ENCODE measurements at regions not wholly inside any gene's neighbourhood (a gene's known extent, or its start where the extent isn't known, plus 50 kb on each side); places are given as distances from the start of the nearest gene placed in this dataset.

DNA sequence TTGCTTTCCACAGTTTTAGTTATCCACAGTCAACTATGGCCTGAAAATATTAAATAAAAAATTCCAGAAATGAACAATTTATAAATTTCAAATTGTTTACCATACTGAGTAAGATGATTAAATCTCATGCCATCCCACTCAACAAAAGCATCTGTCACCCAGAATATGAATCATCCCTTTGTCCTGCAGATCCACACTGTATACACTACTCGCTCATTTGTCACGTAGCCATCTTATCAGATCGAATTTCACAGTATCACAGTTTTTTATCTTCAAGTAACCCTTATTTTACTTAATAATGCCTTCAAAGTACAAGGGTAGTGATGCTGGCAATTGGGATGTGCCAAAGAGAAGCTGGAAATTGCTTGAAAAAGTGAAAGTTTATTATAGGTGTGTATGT lies 291.8 kb upstream of the LRATD1 start:
- no peak overlapping the region for H3K4me2 ChIP-seq (ENCODE audit: low read length)
- no peaks in the 10 kb centered on the region for H3K4me1 ChIP-seq (ENCODE audit: control insufficient read depth, low read length)
- H4K20me1 ChIP-seq (ENCODE audit: control insufficient read depth, insufficient read depth, low read depth, low read length): no peaks in the 10 kb centered on the region
- no peak for TF ChIP-seq EZH2phosphoT487 (IDR thresholded peaks at IDR 0.05; ENCODE audit: borderline replicate concordance, low read length)
- TF ChIP-seq, protein P1, sequence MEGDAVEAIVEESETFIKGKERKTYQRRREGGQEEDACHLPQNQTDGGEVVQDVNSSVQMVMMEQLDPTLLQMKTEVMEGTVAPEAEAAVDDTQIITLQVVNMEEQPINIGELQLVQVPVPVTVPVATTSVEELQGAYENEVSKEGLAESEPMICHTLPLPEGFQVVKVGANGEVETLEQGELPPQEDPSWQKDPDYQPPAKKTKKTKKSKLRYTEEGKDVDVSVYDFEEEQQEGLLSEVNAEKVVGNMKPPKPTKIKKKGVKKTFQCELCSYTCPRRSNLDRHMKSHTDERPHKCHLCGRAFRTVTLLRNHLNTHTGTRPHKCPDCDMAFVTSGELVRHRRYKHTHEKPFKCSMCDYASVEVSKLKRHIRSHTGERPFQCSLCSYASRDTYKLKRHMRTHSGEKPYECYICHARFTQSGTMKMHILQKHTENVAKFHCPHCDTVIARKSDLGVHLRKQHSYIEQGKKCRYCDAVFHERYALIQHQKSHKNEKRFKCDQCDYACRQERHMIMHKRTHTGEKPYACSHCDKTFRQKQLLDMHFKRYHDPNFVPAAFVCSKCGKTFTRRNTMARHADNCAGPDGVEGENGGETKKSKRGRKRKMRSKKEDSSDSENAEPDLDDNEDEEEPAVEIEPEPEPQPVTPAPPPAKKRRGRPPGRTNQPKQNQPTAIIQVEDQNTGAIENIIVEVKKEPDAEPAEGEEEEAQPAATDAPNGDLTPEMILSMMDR (IDR thresholded peaks at IDR 0.05; ENCODE audit: low read depth, low read length, poor library complexity, severe bottlenecking): no peak
- no peaks in the 10 kb centered on the region for H3K27me3 ChIP-seq (ENCODE audit: control insufficient read depth, low read length)
- H3K9me3 ChIP-seq (ENCODE audit: control insufficient read depth, insufficient read depth, low read length): no peaks in the 10 kb centered on the region
- H3K79me2 ChIP-seq (ENCODE audit: control insufficient read depth, low read length): no peaks in the 10 kb centered on the region
- H3F3A ChIP-seq (ENCODE audit: control insufficient read depth, insufficient read depth): no peaks in the 10 kb centered on the region
- H3K9me2 ChIP-seq (replicated peaks; ENCODE audit: control insufficient read depth, low read length): no peaks in the 10 kb centered on the region
- no peak overlapping the region for H3K27ac ChIP-seq (ENCODE audit: low read depth, low read length)
- no peak overlapping the region for H3K4me3 ChIP-seq (ENCODE audit: low read length)
- no peaks in the 10 kb centered on the region for H3K36me3 ChIP-seq (ENCODE audit: control insufficient read depth, low read length)

GRCh38 chr2:14342313-14342712 lies 290.2 kb upstream of the LRATD1 start:
- no peaks in the 10 kb centered on the region for H3K9me3 ChIP-seq (ENCODE audit: control insufficient read depth, insufficient read depth, low read length)
- H3K9me2 ChIP-seq (replicated peaks; ENCODE audit: control insufficient read depth, low read length): no peaks in the 10 kb centered on the region
- no peak overlapping the region for H3K4me2 ChIP-seq (ENCODE audit: low read length)
- no peaks in the 10 kb centered on the region for H4K20me1 ChIP-seq (ENCODE audit: control insufficient read depth, insufficient read depth, low read depth, low read length)
- no peaks in the 10 kb centered on the region for H3K4me1 ChIP-seq (ENCODE audit: control insufficient read depth, low read length)
- no peaks in the 10 kb centered on the region for H3F3A ChIP-seq (ENCODE audit: control insufficient read depth, insufficient read depth)
- H3K27me3 ChIP-seq (ENCODE audit: control insufficient read depth, low read length): no peaks in the 10 kb centered on the region
- H3K79me2 ChIP-seq (ENCODE audit: control insufficient read depth, low read length): no peaks in the 10 kb centered on the region
- H3K36me3 ChIP-seq (ENCODE audit: control insufficient read depth, low read length): no peaks in the 10 kb centered on the region
- TF ChIP-seq, protein P1 (IDR thresholded peaks at IDR 0.05; ENCODE audit: low read depth, low read length, poor library complexity, severe bottlenecking): no peak
- TF ChIP-seq EZH2phosphoT487 (IDR thresholded peaks at IDR 0.05; ENCODE audit: borderline replicate concordance, low read length): no peak
- H3K27ac ChIP-seq (ENCODE audit: low read depth, low read length): no peak overlapping the region
- no peak overlapping the region for H3K4me3 ChIP-seq (ENCODE audit: low read length)

GRCh38 chr2:14344355-14344754 lies 288.2 kb upstream of the LRATD1 start:
- no peaks in the 10 kb centered on the region for H3F3A ChIP-seq (ENCODE audit: control insufficient read depth, insufficient read depth)
- H3K4me2 ChIP-seq (ENCODE audit: low read length): no peak overlapping the region
- no peaks in the 10 kb centered on the region for H4K20me1 ChIP-seq (ENCODE audit: control insufficient read depth, insufficient read depth, low read depth, low read length)
- H3K9me3 ChIP-seq (ENCODE audit: control insufficient read depth, insufficient read depth, low read length): no peaks in the 10 kb centered on the region
- H3K27me3 ChIP-seq (ENCODE audit: control insufficient read depth, low read length): no peaks in the 10 kb centered on the region
- H3K27ac ChIP-seq (ENCODE audit: low read depth, low read length): no peak overlapping the region
- H3K4me3 ChIP-seq (ENCODE audit: low read length): no peak overlapping the region
- H3K36me3 ChIP-seq (ENCODE audit: control insufficient read depth, low read length): no peaks in the 10 kb centered on the region
- H3K9me2 ChIP-seq (replicated peaks; ENCODE audit: control insufficient read depth, low read length): no peaks in the 10 kb centered on the region
- no peaks in the 10 kb centered on the region for H3K79me2 ChIP-seq (ENCODE audit: control insufficient read depth, low read length)
- no peak for TF ChIP-seq EZH2phosphoT487 (IDR thresholded peaks at IDR 0.05; ENCODE audit: borderline replicate concordance, low read length)
- TF ChIP-seq, protein P1 (IDR thresholded peaks at IDR 0.05; ENCODE audit: low read depth, low read length, poor library complexity, severe bottlenecking): no peak
- no peaks in the 10 kb centered on the region for H3K4me1 ChIP-seq (ENCODE audit: control insufficient read depth, low read length)

DNA sequence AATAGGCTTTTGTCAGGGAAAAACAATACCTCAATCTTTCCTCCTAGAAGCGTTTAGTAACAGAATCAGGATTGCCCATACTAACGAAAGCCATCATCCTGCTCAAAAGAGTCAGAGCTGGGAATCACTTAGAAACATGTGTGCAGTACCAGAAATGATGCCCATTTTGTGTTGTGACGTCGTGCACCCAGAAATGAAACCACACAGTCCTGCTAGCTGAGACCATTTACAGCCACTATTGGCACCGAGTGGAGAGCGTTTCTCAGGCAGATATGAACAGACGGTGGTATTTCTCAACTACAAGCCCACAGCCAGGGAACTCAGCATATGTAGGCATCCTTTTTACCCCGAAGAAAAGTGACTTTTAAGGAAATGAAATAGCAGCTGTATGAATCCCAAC lies 284.3 kb upstream of the LRATD1 start:
- no peak for TF ChIP-seq EZH2phosphoT487 (IDR thresholded peaks at IDR 0.05; ENCODE audit: borderline replicate concordance, low read length)
- TF ChIP-seq, protein P1 (IDR thresholded peaks at IDR 0.05; ENCODE audit: low read depth, low read length, poor library complexity, severe bottlenecking): no peak
- Histone ChIP-seq H4K20me1 (ENCODE audit: control insufficient read depth, insufficient read depth, low read depth, low read length) (no peaks in the 10 kb centered on the region), H3K4me1 (ENCODE audit: control insufficient read depth, low read length) (no peaks in the 10 kb centered on the region), H3K27me3 (ENCODE audit: control insufficient read depth, low read length) (no peaks in the 10 kb centered on the region), H3K4me3 (ENCODE audit: low read length) (no peak overlapping the region), H3F3A (ENCODE audit: control insufficient read depth, insufficient read depth) (no peaks in the 10 kb centered on the region), H3K27ac (ENCODE audit: low read depth, low read length) (no peak overlapping the region), H3K9me3 (ENCODE audit: control insufficient read depth, insufficient read depth, low read length) (no peaks in the 10 kb centered on the region), H3K9me2 (replicated peaks; ENCODE audit: control insufficient read depth, low read length) (no peaks in the 10 kb centered on the region), H3K36me3 (ENCODE audit: control insufficient read depth, low read length) (no peaks in the 10 kb centered on the region), H3K4me2 (ENCODE audit: low read length) (no peak overlapping the region), H3K79me2 (ENCODE audit: control insufficient read depth, low read length) (no peaks in the 10 kb centered on the region)

Measured in DOHH2 (cell line).